ENCODE measurements at regions not wholly inside any gene's neighbourhood (a gene's known extent, or its start where the extent isn't known, plus 50 kb on each side); places are given as distances from the start of the nearest gene placed in this dataset.

- TF ChIP-seq GATA2 (IDR thresholded peaks at IDR 0.05; ENCODE audit: low read depth, low read length): peak; percentile 40; the same call in 1 of the 2 replicates
- TF ChIP-seq GATA3 (IDR thresholded peaks at IDR 0.05; ENCODE audit: low read depth, low read length): no peak
These were observed 60.3 kb upstream of the BCL2L14 start for GRCh38 chr12:12010277-12011039.

All from SH-SY5Y (cell line).